Rectal smooth muscle tissue (tissue), 1 donor: ENCODE measurements at regions not wholly inside any gene's neighbourhood (a gene's known extent, or its start where the extent isn't known, plus 50 kb on each side); places are given as distances from the start of the nearest gene placed in this dataset.

Source experiments
- H3K27ac ChIP-seq: one replicate; pipeline ENCODE4 v1.7.0; 2013; ENCODE audit warnings: low read depth, low read length, inconsistent platforms
- H3K27me3 ChIP-seq: one replicate; pipeline ENCODE4 v1.7.0; 2013; ENCODE audit warnings: low read length; ENCODE audit not compliant: control insufficient read depth, insufficient read depth
- H3K36me3 ChIP-seq: one replicate; pipeline ENCODE4 v1.7.0; 2013; ENCODE audit warnings: low read length; ENCODE audit not compliant: control insufficient read depth, insufficient read depth
- H3K4me1 ChIP-seq: one replicate; pipeline ENCODE4 v1.7.0; 2013; ENCODE audit warnings: low read length; ENCODE audit not compliant: control insufficient read depth, insufficient read depth
- H3K4me3 ChIP-seq: one replicate; pipeline ENCODE4 v1.7.0; 2013; ENCODE audit warnings: low read length
- H3K9ac ChIP-seq: one replicate; pipeline ENCODE4 v1.7.0; 2013; ENCODE audit warnings: low read length

DNA sequence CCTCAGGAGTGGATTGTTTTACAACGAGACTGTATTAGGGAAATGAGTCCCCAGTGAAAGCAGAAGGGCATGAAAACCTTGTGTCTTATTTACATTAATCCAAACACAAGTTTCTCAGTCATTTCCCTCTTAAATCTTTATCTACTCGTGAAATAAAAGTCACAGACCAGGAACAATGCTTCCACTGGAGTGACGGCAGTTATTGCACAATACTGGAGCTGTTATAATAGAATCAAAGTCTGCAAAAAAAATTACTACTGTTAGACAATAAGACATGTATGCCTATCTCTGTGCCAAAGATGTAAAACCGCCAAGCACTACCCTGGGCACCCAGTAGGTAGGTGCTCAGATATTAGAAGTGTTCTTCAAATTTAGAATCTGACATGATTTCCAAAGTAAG, 375.5 kb downstream of the ZNF521 start:
- no peaks in the 10 kb centered on the region for H3K27me3 ChIP-seq
- H3K36me3 ChIP-seq = no peaks in the 10 kb centered on the region
- H3K4me1 ChIP-seq = no peaks in the 10 kb centered on the region
- no peak overlapping the region for H3K4me3 ChIP-seq
- no peak overlapping the region for H3K27ac ChIP-seq
- no peak overlapping the region for H3K9ac ChIP-seq

GRCh38 chr18:24979235-24979634, 372.7 kb downstream of the ZNF521 start:
- H3K4me1 ChIP-seq = no peaks in the 10 kb centered on the region

DNA sequence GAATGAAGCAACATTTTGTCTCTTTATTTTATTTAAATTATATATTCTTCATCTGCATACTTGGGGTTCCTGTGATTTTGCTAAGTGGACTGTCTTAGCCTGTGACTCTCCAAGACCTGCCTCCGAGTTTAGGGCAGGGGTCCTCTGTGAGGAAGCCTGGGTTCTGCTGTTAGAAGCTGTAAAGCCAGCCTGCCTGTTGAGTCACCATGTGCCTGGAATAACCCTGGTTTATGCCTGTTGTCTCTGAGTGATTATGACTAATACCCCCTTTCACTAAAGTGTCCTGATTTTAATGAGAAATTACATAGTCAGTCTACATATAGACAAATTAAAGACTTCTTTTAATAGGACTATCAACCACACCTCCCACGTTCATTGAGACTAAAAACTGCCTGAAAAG, 369.1 kb downstream of the ZNF521 start:
- H3K4me3 ChIP-seq = no peak overlapping the region
- no peaks in the 10 kb centered on the region for H3K4me1 ChIP-seq
- no peaks in the 10 kb centered on the region for H3K36me3 ChIP-seq
- no peak overlapping the region for H3K9ac ChIP-seq
- H3K27ac ChIP-seq = no peak overlapping the region
- H3K27me3 ChIP-seq = no peaks in the 10 kb centered on the region

More at GRCh38 chr18:24979235-24979634, 372.7 kb downstream of the ZNF521 start:
- Histone ChIP-seq H3K9ac (no peak overlapping the region), H3K36me3 (no peaks in the 10 kb centered on the region), H3K27me3 (no peaks in the 10 kb centered on the region), H3K27ac (no peak overlapping the region), H3K4me3 (no peak overlapping the region)

DNA sequence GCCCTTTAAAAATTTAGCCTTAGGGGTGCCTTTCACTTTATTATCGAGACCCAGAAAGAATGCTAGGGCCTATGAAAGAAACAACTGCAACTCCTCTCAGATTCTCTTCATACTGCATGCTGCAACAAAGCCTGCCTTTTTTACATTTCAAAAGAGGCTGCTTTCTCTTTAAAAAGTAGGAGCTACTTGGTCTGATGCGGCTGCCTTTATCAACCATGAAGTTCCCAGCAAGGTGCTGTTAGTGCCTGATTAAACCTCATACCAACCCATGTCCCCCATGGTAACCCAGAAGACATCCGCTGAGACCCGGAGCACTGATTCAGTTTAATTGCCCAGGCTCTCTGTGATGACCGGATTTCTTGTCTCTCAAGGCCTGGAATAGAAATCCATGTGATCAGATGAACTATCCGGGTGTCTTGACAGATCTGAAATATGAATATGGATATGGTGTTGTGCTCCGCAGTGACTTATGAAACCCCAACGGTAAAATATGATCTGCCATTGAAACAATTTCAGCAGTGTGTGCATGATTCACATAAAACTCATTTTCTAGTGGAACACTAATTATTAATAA, 368.3 kb downstream of the ZNF521 start:
- no peaks in the 10 kb centered on the region for H3K36me3 ChIP-seq
- no peak overlapping the region for H3K9ac ChIP-seq
- no peak overlapping the region for H3K4me3 ChIP-seq
- H3K4me1 ChIP-seq = no peaks in the 10 kb centered on the region
- no peaks in the 10 kb centered on the region for H3K27me3 ChIP-seq
- no peak overlapping the region for H3K27ac ChIP-seq

- Histone ChIP-seq H3K4me1 (no peaks in the 10 kb centered on the region), H3K9ac (no peak overlapping the region), H3K27me3 (no peaks in the 10 kb centered on the region), H3K36me3 (no peaks in the 10 kb centered on the region), H3K27ac (no peak overlapping the region), H3K4me3 (no peak overlapping the region)
Measured at GRCh38 chr18:24985586-24985985, 366.4 kb downstream of the ZNF521 start.

- Histone ChIP-seq H3K4me1 (no peaks in the 10 kb centered on the region), H3K4me3 (no peak overlapping the region), H3K27ac (no peak overlapping the region), H3K36me3 (no peaks in the 10 kb centered on the region), H3K27me3 (no peaks in the 10 kb centered on the region), H3K9ac (no peak overlapping the region)
Measured at GRCh38 chr18:24986666-24987302, 365.2 kb downstream of the ZNF521 start.

GRCh38 chr18:24987303-24988252, 364.4 kb downstream of the ZNF521 start:
- no peaks in the 10 kb centered on the region for H3K27me3 ChIP-seq
- H3K27ac ChIP-seq = no peak overlapping the region
- no peak overlapping the region for H3K4me3 ChIP-seq
- H3K9ac ChIP-seq = no peak overlapping the region
- no peaks in the 10 kb centered on the region for H3K4me1 ChIP-seq
- no peaks in the 10 kb centered on the region for H3K36me3 ChIP-seq

- H3K4me1 ChIP-seq = no peaks in the 10 kb centered on the region
- H3K27me3 ChIP-seq = no peaks in the 10 kb centered on the region
- H3K9ac ChIP-seq = no peak overlapping the region
- H3K36me3 ChIP-seq = no peaks in the 10 kb centered on the region
- H3K27ac ChIP-seq = no peak overlapping the region
- H3K4me3 ChIP-seq = no peak overlapping the region
Measured at GRCh38 chr18:24988253-24988840, 363.6 kb downstream of the ZNF521 start.

GRCh38 chr18:24989760-24990593, 362.0 kb downstream of the ZNF521 start:
- no peaks in the 10 kb centered on the region for H3K27me3 ChIP-seq
- H3K9ac ChIP-seq = no peak overlapping the region
- H3K4me1 ChIP-seq = no peaks in the 10 kb centered on the region
- H3K27ac ChIP-seq = no peak overlapping the region
- no peaks in the 10 kb centered on the region for H3K36me3 ChIP-seq
- no peak overlapping the region for H3K4me3 ChIP-seq

- H3K9ac ChIP-seq = no peak overlapping the region
Measured at GRCh38 chr18:24990671-24991134, 361.3 kb downstream of the ZNF521 start.

GRCh38 chr18:24991141-24992060, 360.6 kb downstream of the ZNF521 start:
- Histone ChIP-seq H3K4me3 (no peak overlapping the region), H3K36me3 (no peaks in the 10 kb centered on the region), H3K27me3 (no peaks in the 10 kb centered on the region), H3K27ac (no peak overlapping the region), H3K9ac (no peak overlapping the region), H3K4me1 (no peaks in the 10 kb centered on the region)

More at GRCh38 chr18:24990671-24991134, 361.3 kb downstream of the ZNF521 start:
- H3K4me1 ChIP-seq = no peaks in the 10 kb centered on the region
- no peak overlapping the region for H3K27ac ChIP-seq
- no peak overlapping the region for H3K4me3 ChIP-seq
- no peaks in the 10 kb centered on the region for H3K27me3 ChIP-seq
- no peaks in the 10 kb centered on the region for H3K36me3 ChIP-seq
